SK-N-SH treated with all-trans-retinoic acid at 6 μM for 48 hours (cell line): ENCODE measurements at regions not wholly inside any gene's neighbourhood (a gene's known extent, or its start where the extent isn't known, plus 50 kb on each side); places are given as distances from the start of the nearest gene placed in this dataset.

Experiments
- ARNTL ChIP-seq: fragments of 450-650 bp; formaldehyde crosslinking; IDR thresholded peaks from 2 replicates; pipeline ENCODE4 v1.5.0; 2020; ENCODE audit warnings: low read depth, mild to moderate bottlenecking, moderate library complexity, borderline replicate concordance
- CSDC2 ChIP-seq: fragments of 250-450 bp; sonication (Bioruptor Pico); IDR thresholded peaks from 2 replicates; pipeline ENCODE4 v1.5.0; 2020; ENCODE audit warnings: mild to moderate bottlenecking, moderate library complexity
- ESRRG ChIP-seq: fragments of 250-450 bp; sonication (Bioruptor Pico); IDR thresholded peaks from 2 replicates; pipeline ENCODE4 v1.6.1; 2021; ENCODE audit warnings: mild to moderate bottlenecking
- ISL1 ChIP-seq: fragments of 250-450 bp; sonication (Bioruptor Pico); IDR thresholded peaks from 2 replicates; pipeline ENCODE4 v2.1.2; 2022; ENCODE audit warnings: mild to moderate bottlenecking, moderate library complexity
- OSR1 ChIP-seq: fragments of 250-450 bp; sonication (Bioruptor Pico); IDR thresholded peaks from 2 replicates; pipeline ENCODE4 v1.8.0; 2022; ENCODE audit warnings: moderate library complexity, mild to moderate bottlenecking, inconsistent platforms
- ZFP3 ChIP-seq: fragments of 250-450 bp; sonication (Bioruptor Pico); IDR thresholded peaks from 2 replicates; pipeline ENCODE4 v1.5.0; 2020; ENCODE audit warnings: mild to moderate bottlenecking, moderate library complexity
- ZFP30 ChIP-seq: fragments of 450-650 bp; formaldehyde crosslinking; IDR thresholded peaks from 2 replicates; pipeline ENCODE4 v1.5.0; 2022; ENCODE audit warnings: mild to moderate bottlenecking, moderate library complexity
- TF ChIP-seq, protein P1 (sequence below): fragments of 250-450 bp; sonication (Bioruptor Pico); IDR thresholded peaks from 2 replicates; pipeline ENCODE4 v1.5.1; 2021; ENCODE audit warnings: mild to moderate bottlenecking, moderate library complexity
- TF ChIP-seq, protein P2 (sequence below): fragments of 250-450 bp; sonication (Bioruptor Pico); IDR thresholded peaks from 2 replicates; pipeline ENCODE4 v1.8.0; 2020; ENCODE audit warnings: mild to moderate bottlenecking, moderate library complexity, borderline replicate concordance

DNA sequence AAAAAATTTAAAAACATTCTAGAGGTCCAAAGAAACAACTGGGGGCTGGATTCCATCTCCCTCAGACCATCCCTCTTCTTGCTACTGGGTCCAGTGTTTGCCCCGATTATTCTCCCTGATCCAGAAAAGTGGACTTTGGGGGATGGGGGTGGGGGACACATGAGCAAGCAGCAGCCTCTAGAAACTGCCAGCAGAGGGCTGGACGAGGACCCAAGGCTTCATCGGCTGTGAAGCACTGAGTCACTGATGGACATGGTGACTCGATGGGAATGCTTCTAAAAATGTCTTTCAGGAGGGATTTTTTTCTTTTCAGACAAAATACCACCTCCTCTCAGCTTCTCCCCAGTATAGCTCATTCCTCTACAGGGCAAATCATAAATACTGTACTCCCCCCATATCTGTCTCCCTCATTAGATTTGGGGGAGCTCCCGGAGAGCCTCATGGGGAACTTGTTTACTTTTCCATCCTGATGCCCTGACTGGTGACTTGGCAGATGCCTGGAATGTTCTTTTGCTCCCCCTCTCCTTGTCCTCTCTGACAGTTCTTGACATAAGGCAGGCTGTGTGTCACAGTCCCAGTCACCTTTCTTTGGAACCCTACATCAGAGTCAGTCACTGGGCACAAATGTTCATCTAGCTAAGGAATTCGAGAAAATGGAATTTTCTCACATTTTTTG, 67.2 kb upstream of the STC2 start:
- TF ChIP-seq ZFP30 (CRISPR knock-in tag) (no peak), ESRRG (no peak), ZFP3 (CRISPR knock-in tag) (no peak), ARNTL (no peak), CSDC2 (no peak), ISL1 (CRISPR knock-in tag) (no peak), OSR1 (CRISPR knock-in tag) (no peak)
- TF ChIP-seq, protein P1, sequence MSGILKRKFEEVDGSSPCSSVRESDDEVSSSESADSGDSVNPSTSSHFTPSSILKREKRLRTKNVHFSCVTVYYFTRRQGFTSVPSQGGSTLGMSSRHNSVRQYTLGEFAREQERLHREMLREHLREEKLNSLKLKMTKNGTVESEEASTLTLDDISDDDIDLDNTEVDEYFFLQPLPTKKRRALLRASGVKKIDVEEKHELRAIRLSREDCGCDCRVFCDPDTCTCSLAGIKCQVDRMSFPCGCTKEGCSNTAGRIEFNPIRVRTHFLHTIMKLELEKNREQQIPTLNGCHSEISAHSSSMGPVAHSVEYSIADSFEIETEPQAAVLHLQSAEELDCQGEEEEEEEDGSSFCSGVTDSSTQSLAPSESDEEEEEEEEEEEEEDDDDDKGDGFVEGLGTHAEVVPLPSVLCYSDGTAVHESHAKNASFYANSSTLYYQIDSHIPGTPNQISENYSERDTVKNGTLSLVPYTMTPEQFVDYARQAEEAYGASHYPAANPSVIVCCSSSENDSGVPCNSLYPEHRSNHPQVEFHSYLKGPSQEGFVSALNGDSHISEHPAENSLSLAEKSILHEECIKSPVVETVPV (CRISPR knock-in tag) = no peak
- TF ChIP-seq, protein P2, sequence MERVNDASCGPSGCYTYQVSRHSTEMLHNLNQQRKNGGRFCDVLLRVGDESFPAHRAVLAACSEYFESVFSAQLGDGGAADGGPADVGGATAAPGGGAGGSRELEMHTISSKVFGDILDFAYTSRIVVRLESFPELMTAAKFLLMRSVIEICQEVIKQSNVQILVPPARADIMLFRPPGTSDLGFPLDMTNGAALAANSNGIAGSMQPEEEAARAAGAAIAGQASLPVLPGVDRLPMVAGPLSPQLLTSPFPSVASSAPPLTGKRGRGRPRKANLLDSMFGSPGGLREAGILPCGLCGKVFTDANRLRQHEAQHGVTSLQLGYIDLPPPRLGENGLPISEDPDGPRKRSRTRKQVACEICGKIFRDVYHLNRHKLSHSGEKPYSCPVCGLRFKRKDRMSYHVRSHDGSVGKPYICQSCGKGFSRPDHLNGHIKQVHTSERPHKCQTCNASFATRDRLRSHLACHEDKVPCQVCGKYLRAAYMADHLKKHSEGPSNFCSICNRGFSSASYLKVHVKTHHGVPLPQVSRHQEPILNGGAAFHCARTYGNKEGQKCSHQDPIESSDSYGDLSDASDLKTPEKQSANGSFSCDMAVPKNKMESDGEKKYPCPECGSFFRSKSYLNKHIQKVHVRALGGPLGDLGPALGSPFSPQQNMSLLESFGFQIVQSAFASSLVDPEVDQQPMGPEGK = no peak
